HG03039 (cell line): ENCODE measurements at regions not wholly inside any gene's neighbourhood (a gene's known extent, or its start where the extent isn't known, plus 50 kb on each side); places are given as distances from the start of the nearest gene placed in this dataset.

Source experiments
- ATAC-seq: cut with Tn5 transposase; IDR thresholded peaks from one replicate; pipeline ENCODE4 v1.9.1; 2021; ENCODE audit warnings: mild to moderate bottlenecking, moderate library complexity; ENCODE audit not compliant: unreplicated experiment

DNA sequence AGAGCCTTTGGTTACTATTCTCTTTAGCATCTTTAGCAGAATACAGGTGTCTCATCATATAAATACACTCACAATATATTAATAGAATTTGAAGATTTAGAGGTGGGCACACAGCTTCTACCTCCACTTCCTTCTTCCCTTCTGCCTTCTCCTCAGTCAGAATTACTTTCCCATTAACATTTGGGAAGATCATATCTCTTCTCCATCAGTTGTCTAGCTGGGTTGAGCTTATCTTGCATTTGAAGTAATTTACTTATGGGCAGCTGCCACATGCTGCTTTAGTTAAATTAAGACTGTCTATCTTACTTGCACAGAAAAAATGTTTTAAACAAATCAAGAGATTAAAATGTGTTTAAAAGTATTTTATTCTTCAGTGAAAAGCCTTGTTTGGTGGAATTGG lies 110.1 kb upstream of the ASIC2 start:
- ATAC-seq = no peak

DNA sequence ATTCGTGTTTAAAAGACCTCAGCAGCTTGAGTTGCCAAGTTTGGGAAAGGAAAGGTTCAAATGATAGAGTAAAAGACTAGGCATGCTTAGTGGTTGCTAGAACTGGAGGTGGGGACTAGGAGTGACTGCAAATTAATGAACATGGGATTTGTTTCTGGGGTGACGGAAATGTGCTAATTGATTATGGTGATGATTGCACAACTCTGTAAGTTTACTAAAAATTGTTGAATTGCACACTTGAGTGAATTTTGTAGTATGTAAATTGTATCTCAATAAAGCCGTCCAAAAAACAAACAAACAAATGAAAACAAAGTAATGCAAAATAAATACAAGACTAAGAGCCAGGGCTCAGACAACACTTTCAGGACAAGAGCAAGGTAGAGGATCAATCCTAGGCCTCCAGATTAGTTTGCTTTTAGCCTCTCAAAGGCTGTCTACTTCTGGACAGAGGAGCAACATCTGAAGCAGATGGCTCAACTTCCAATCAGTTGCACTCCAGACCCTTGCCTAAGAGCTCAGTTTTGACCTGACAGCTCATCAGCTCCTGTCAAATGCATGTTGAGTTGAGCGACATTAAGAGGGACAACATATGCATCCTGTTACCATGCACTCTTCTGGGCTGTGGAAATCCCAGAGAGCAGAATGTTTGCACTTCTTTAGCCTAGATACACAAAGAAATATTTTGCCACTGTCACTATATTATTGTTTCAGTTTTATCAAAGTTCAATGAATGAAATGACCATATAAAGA lies 111.2 kb upstream of the ASIC2 start:
- ATAC-seq = no peak

DNA sequence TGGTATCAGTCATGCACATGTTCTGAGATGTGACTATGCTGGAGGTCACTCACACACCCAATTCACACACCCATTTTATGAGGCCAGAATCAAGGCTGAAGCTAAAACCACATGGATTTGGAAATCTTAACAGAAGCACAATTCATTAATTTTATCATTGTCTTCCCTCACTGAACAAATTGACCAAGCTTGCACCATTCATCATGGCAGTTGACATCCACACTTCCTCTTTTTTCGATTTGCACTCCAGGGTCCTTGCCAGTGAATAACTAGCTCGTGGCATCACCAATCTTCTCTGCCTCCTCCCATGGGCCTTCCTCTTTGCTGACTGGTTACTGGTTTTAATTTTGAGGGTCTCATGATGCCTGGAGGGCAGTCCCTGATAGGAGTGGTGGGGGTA lies 123.0 kb upstream of the ASIC2 start:
- ATAC-seq = no peak

DNA sequence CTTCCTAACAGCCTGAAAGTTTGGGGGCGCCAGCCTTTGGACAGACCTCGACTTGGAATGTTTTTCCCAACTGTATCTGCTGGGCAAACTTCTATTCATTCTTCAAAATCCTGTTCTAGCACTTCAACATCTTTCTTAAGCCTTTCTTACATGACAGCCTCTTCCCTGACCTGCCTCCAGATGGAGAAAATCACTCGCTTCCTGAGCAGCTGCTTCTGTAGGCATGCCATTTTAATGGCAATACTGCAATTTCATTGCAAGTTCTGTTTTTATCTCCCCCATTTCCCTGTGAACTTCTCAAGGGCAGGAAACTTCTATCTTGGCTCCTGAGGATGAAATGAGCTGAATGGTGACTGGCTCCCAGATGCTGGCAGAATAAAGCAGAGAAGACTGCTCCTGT lies 128.8 kb upstream of the ASIC2 start:
- no peak for ATAC-seq

DNA sequence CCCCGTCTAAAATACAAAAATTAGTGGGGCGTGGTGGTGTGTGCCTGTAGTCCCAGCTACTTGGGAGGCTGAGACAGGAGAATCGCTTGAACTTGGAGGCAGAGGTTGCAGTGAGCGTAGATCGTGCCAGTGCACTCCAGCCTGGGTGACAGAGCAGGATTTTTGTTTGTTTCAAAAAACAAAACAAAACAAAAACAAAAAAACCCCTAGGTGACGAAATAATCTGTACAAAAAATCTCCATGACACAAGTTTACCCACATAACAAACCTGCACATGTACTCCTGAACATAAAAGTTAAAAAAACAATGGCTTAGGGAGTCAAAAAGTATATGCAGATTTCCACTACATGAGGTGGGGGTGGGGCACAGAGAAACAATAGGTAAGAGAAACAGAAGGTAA lies 140.5 kb upstream of the ASIC2 start:
- no peak for ATAC-seq

DNA sequence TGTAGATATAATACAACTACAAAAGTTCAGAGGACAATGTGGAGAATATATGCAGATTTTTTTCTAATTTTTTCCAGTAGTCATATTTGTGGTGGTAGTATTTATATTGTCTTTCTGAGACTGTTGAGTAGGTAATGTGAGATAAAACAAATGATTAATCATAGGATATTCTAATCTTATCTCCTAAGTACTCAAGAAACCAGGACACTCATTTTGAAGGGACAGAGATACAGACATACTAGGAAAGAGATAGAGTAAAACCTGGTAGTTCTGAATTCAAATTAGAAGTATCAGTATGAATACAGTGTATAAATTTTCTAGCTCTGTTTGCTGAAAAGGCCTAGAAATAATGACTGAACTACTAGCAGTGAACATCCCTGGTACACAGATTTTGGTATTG lies 141.7 kb upstream of the ASIC2 start:
- ATAC-seq = no peak

DNA sequence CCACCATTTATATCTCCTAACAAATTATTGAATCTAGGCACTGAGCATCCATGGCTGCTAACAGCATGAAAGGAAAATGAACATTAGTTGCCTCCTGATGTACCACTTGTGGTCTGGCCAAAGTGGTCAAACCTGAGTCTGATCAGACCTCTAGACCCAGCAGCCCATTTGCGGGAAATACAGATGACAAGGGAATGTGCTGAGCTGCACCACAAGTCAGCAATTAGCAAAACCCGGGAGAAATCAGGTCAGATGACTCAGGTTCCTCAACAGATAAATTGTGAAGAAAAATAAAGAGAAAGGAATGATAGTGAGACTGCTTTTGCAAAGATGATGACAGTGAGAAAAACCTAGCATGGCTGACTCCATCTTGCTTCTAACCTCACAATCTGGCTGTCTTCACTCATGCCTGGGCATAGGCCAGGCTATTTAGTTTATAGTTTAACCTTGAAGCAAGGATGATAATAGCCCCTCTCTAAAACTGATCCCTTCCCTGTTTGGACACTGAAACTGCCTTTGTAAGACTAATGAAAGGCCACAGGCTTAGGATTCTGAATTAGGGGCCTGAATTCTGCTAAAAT lies 142.7 kb upstream of the ASIC2 start:
- ATAC-seq = no peak

DNA sequence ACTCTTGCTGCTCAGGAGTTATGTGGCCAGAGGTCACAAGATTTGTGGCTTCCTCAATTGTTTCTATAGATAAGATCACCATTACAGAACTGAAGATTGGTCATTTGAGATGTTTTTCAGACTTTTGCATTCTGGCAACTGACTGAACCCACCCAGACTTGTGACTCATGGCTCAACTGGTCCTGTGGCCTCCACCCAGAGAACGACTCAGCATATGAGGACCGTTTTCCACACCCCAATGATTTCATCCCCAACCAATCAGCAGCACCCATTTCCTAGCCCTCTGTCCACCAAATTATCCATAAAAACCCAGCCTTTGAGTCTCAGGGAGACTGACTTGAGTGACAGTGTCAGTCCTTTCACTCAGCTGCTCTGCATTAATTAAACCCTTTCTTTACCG lies 143.2 kb upstream of the ASIC2 start:
- ATAC-seq = no peak

DNA sequence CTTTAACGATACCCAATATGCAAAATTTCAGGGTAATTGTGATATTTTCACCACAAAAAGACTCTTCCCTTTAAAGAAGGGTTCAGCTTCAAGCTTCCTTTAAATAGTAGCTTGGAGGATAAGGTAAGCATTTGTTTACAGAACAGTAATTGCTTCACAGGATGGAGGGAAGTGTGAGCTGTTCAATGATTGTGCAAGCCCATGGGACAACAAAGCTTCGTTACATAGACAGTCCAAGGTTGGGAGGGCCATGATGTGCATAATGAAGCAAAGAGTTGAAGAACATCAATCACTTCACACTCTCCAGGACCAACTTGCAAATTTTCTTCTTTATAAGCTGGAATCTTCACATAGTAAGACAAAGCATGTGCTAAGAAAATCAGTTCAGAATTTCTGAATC lies 145.0 kb upstream of the ASIC2 start:
- no peak for ATAC-seq

DNA sequence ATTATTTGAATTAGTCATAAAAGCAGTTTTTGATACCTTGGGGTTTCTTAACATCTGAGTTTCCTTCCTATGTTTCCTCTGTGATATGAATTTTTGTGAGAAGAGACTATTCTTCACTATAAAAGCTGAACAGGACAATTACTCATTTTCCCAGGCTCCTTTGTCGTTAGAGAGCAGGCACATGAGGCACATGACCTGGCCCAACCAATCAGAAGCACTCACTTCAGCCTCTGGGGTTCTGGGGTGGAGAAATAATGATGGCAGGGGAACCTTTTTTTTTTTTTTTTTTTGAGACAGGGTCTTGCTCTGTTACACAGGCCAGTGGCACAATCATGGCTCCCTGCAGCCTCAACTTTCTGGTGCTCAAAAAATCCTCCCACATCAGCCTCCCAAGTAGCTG lies 145.5 kb upstream of the ASIC2 start:
- no peak for ATAC-seq

DNA sequence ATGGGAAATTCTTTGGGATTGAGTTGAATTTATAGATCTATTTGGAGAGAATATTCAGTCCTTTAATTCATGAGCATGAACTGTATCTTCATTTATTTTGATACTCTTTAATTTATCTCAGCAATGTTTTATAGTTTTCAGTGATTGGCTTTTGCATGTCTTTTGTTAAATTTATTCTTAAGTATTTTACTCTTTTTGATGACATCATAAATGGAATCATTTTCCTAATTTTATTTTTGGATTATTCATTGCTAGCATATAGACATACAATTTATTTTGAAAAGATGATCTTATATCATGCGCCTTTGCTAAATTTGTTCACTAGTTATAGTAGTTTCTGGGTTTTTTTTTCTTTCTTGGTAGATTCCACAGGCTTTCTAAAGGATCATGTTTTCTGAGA lies 149.2 kb upstream of the ASIC2 start:
- no peak for ATAC-seq

DNA sequence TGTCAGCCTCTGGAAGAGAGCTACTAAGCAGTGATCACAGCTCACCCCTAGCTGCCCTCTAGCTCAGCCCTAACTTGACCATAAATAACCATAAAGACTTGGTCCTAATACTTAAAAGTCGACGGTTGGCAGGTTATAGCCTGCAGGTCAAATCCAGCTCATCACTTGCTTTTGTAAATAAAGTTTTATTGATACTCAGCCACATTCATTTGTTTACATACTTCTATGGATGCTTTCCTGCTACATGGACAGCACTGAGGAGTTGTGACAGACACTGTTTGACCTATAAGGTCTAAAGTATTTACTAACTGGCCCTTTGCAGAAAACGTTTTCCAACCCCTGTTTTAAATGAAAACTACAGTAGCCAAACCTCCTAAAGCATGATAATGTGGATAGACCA lies 151.6 kb upstream of the ASIC2 start:
- ATAC-seq = no peak

DNA sequence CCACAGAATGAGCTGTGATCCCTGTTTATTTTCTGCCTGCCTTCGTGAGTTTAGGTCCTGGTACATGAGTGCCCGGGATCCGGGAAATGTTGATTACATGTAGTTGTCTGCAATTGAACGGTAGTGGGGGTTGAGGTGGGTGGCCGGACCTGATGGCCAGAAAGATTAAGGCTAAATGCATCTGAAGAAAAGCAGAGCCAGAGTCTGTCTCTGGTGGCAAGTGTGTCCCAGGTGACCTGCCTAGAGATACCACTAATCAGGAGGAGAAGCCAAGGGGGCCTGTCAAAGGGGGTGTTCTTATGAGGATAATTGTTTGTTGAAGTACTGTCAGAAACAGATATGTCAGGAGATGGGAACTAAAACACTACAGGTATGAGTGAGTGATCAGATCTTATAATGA lies 154.0 kb upstream of the ASIC2 start:
- no peak for ATAC-seq

DNA sequence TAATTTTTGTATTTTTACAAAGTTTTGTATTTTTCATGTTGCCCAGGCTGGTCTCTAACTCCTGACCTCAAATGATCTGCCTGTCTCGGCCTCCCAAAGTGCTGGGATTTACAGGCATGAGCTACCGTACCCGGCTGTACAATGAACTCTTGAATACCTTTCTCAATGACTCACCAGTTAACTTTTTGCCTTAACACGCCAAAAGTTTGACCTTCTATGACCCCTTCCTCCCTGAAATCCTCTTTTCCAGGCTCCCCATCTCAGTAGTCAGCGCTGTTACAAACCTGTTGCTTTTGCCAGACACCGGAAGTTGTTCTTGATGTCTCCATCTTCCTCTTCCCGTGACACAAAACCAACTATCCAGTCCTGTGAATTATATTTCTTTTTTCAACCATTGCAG lies 158.1 kb upstream of the ASIC2 start:
- ATAC-seq = no peak

DNA sequence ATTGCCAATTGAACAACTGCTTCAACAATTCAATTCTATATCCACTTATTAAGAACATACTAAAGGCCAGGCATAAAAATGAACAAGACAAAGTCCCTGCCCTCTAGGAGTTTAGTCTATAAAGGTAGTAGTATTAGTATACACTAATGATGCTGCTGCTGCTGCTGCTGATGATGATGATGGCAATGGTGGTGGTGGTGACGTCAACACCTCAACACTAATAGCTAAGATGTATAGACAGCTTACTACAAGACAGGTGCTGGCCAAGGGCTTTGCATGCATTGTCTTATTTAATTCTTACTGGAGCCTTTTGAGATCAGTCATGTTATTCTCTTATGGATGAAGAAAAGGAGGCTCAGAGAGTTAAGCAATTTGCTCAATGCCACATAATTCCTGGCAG lies 164.4 kb upstream of the ASIC2 start:
- ATAC-seq = no peak

DNA sequence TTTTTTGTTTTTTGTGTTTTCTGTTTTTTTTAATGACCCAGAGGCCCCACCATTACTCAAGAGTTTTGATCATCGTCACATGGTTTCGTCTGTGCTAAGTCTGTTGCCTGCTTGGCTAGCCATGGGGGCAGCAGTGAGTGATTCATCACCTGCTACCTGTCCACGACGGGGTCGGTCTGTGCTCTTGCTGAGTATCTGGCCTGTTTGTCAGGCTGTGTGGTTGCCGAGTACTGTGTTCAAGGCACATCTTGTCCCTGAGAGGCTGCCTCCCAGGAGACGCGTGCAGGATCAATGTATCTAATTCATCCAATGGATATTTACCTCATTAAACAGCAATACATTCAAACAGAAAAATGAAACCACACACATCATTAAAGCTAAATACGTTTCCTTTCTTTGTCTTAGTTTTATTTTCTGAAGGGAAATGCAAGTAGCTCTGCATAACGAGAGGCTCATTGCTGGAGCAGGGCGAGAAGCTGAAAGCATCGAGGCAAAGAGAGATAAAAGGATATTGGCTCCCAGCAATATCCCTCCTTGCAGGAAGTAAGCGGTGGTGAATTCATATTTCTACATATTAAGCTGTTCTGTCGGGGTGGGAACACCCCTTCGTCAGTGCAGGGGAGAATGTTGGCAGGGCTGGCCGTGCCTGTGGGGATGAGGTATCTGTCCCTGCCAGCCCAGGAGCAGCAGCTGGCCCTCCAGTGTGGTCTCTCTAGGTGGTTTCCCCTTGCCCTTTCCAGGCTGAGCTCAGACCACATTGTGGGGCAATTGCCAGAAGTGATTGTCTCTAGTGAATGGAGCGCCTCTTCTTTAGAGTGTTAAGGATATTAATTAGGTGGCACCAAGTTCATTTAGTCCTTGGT lies 166.2 kb upstream of the ASIC2 start:
- no peak for ATAC-seq

DNA sequence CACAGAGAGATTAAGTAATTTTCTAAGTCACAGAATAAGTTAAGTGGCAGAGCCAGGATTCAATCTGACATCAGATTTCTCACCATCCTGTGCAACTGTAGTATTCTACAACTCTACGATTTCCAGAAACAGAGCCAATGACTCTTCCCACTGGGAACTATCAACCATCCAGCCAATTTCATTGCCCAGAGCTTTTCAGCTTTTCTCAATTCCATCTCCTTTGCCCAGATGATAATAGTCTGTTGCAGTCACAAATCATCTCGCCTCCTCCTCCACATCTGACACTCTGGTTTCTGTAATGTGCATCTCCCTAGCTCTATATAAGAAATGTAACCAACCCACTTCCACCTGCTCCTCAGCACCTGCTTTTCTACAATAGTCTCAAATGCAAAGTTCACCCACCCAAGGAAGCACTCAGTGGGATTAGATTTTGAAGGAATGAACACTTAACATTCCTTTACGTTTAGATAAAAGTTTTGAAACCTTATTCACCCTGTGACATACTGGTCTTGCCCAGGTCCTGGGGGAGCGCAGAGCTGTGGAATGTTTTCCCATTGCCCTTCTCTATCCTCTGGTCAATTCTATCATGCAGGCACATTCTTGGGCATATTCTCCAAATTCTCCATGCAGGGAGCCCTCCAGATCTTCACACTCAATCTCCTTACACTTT lies 167.8 kb upstream of the ASIC2 start:
- no peak for ATAC-seq

DNA sequence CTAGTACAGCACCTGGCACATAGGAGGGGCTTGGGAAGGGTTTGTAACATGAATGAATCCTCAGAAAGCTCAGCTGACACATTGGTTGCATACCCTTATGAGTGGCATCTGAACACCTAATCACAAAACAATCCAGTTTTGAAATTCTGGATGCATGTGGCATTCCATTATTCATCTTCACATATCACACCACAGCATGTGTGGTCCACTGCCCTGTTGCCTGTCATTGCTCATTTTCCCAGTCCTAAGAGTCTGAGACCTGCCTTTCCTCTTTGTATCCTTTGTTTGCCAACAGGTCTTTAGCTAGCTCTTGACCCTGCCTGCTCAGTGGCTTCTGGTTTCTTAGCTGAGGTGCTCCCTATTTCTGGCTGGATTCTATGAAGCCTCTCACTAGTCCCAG lies 170.8 kb upstream of the ASIC2 start:
- ATAC-seq = no peak

DNA sequence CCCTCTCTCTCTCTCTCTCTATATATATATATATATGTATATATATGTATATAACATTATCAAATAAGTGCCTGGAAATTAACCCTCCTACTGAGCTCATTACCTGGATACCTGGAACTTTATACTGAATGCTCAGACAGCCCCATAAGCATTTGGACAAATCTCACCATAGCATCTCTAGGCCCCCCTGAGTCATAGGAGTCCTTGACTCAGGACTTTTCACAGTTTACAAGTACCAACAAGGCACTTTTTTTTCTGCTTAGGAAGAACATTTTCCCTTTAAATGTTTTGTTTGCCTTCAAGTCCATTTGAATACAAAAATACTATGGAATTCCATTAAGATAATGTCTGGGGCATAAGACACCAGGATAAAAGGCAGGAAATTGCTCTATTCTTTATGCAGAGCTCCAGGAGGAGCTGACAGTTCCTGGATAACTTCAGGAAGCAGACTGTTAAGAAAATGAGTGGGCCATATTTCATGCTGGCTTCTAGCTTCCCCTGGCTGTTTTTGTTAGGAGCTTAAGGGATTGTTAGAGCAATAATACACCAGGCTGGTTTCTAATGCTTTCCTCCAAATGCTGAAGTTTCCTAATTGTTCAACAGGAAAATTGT lies 171.7 kb upstream of the ASIC2 start:
- no peak for ATAC-seq

DNA sequence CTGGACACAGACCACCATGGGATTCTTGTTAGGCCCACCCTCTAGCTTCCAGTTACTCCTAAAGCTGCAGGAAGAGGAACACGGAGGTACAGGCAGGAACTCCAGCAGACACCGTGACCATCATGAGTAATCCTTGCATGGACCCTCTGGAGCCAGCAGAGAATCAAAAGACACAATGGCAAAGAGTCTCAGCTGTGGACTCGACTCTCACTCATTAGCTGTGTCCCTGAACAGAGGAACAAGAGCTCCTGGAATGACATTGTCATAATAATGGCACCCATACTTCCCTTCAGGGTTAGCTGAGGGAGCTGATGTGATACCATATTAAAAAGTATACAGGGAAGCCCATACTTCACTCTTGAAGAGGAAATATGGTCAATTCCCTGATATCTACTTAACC lies 176.3 kb upstream of the ASIC2 start:
- ATAC-seq = no peak

DNA sequence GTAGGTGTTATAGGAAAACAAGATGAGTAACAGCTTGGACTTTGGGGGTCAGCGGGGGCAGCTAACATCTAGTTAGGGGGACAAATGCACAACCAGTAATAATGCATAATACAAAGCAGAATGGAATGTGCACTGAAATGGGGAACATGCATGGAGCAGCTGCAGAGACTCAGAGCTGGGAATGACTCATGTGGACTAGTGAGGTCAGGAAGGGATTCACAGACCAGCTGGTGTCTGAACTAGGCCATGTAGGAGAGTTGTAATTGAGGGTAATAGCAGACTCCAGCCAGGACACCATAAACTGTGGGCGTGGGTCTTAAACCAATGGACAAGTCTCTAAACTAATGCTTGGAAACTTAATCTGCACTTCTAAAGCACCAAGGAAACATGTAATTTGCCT lies 176.8 kb upstream of the ASIC2 start:
- ATAC-seq = no peak
